ENCODE measurements at regions not wholly inside any gene's neighbourhood (a gene's known extent, or its start where the extent isn't known, plus 50 kb on each side); places are given as distances from the start of the nearest gene placed in this dataset.

- Histone ChIP-seq H3K36me3 (ENCODE audit: insufficient read depth) (peaks cover 8% of the 10 kb centered on the region; the same call in 1 of the 2 replicates), H4K20me1 (replicated peaks; ENCODE audit: insufficient read depth) (no peaks in the 10 kb centered on the region), H2AFZ (no peak overlapping the region), H3K9me2 (ENCODE audit: insufficient read depth) (no peaks in the 10 kb centered on the region), H3K4me3 (no peak overlapping the region), H3K4me1 (ENCODE audit: insufficient read depth) (peaks cover 10% of the 10 kb centered on the region; the same call in 1 of the 2 replicates), H3K79me2 (replicated peaks; ENCODE audit: insufficient read depth) (no peaks in the 10 kb centered on the region), H3K27ac (ENCODE audit: low read depth) (no peak overlapping the region), H3K4me2 (no peak overlapping the region), H3K27me3 (ENCODE audit: insufficient read depth) (no peaks in the 10 kb centered on the region), H3F3A (replicated peaks; ENCODE audit: low read depth) (no peaks in the 10 kb centered on the region)
- no peak overlapping the region for H3K4me3 Mint-ChIP-seq
- no peak for TF ChIP-seq JUNB (IDR thresholded peaks at IDR 0.05; ENCODE audit: unreplicated experiment)
- no peak for TF ChIP-seq EZH2phosphoT487 (IDR thresholded peaks at IDR 0.05; ENCODE audit: unreplicated experiment)
- TF ChIP-seq STAT1 (IDR thresholded peaks at IDR 0.05; ENCODE audit: unreplicated experiment): no peak
- TF ChIP-seq, protein P1, sequence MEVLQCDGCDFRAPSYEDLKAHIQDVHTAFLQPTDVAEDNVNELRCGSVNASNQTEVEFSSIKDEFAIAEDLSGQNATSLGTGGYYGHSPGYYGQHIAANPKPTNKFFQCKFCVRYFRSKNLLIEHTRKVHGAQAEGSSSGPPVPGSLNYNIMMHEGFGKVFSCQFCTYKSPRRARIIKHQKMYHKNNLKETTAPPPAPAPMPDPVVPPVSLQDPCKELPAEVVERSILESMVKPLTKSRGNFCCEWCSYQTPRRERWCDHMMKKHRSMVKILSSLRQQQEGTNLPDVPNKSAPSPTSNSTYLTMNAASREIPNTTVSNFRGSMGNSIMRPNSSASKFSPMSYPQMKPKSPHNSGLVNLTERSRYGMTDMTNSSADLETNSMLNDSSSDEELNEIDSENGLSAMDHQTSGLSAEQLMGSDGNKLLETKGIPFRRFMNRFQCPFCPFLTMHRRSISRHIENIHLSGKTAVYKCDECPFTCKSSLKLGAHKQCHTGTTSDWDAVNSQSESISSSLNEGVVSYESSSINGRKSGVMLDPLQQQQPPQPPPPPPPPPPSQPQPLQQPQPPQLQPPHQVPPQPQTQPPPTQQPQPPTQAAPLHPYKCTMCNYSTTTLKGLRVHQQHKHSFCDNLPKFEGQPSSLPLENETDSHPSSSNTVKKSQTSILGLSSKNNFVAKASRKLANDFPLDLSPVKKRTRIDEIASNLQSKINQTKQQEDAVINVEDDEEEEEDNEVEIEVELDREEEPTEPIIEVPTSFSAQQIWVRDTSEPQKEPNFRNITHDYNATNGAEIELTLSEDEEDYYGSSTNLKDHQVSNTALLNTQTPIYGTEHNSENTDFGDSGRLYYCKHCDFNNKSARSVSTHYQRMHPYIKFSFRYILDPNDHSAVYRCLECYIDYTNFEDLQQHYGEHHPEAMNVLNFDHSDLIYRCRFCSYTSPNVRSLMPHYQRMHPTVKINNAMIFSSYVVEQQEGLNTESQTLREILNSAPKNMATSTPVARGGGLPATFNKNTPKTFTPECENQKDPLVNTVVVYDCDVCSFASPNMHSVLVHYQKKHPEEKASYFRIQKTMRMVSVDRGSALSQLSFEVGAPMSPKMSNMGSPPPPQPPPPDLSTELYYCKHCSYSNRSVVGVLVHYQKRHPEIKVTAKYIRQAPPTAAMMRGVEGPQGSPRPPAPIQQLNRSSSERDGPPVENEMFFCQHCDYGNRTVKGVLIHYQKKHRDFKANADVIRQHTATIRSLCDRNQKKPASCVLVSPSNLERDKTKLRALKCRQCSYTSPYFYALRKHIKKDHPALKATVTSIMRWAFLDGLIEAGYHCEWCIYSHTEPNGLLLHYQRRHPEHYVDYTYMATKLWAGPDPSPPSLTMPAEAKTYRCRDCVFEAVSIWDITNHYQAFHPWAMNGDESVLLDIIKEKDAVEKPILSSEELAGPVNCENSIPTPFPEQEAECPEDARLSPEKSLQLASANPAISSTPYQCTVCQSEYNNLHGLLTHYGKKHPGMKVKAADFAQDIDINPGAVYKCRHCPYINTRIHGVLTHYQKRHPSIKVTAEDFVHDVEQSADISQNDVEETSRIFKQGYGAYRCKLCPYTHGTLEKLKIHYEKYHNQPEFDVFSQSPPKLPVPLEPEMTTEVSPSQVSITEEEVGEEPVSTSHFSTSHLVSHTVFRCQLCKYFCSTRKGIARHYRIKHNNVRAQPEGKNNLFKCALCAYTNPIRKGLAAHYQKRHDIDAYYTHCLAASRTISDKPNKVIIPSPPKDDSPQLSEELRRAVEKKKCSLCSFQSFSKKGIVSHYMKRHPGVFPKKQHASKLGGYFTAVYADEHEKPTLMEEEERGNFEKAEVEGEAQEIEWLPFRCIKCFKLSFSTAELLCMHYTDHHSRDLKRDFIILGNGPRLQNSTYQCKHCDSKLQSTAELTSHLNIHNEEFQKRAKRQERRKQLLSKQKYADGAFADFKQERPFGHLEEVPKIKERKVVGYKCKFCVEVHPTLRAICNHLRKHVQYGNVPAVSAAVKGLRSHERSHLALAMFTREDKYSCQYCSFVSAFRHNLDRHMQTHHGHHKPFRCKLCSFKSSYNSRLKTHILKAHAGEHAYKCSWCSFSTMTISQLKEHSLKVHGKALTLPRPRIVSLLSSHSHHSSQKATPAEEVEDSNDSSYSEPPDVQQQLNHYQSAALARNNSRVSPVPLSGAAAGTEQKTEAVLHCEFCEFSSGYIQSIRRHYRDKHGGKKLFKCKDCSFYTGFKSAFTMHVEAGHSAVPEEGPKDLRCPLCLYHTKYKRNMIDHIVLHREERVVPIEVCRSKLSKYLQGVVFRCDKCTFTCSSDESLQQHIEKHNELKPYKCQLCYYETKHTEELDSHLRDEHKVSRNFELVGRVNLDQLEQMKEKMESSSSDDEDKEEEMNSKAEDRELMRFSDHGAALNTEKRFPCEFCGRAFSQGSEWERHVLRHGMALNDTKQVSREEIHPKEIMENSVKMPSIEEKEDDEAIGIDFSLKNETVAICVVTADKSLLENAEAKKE (CRISPR knock-in tag; IDR thresholded peaks at IDR 0.05): no peak
- TF ChIP-seq POLR2AphosphoS5 (IDR thresholded peaks at IDR 0.05; ENCODE audit: low read depth): no peak
- no peak for TF ChIP-seq ETS1 (IDR thresholded peaks at IDR 0.05)
- peaks cover 7% of the 10 kb centered on the region; the same call in 2 of the 3 replicates for H3K36me3 Mint-ChIP-seq (ENCODE audit: low read depth)
- DNase-seq (ENCODE audit: low spot score) (no peak), ATAC-seq (no peak)
- H3K27ac Mint-ChIP-seq: no peak overlapping the region
- peaks cover 17% of the 10 kb centered on the region for H3K4me1 Mint-ChIP-seq
- peaks cover 9% of the 10 kb centered on the region; the same call in 1 of the 3 replicates for H3K9me3 Mint-ChIP-seq
- no peaks in the 10 kb centered on the region for H3K27me3 Mint-ChIP-seq (ENCODE audit: insufficient read depth, low read depth, poor library complexity)
Measured at GRCh38 chr7:16202303-16202702, 219.0 kb downstream of the CRPPA start.

All from GM23338 (cell line).